ENCODE measurements at regions not wholly inside any gene's neighbourhood (a gene's known extent, or its start where the extent isn't known, plus 50 kb on each side); places are given as distances from the start of the nearest gene placed in this dataset.

DNA sequence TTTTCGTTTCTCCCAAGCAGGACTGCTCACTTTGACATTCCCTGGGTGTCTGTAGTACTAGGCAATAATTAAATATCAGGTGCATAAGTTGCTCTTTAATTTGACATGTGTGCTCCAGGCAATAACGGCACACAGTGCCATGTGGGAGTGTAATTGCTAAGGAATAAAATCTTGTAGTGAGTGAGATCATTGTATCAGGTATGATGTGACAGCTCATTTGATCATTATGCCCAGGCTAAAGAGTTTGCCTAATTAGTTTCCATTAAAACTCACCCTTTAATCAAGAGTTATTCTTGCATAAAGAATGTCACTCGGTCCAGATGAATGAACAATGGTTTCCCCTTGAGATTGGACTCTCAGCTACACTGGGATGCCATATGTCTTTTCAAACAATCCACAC lies 220.0 kb downstream of the INSC start:
- WGBS (ENCODE audit: low lambda C conversion rate), result 9% methylated on average over 3 of the region's 3 CpGs
- no peaks in the 10 kb centered on the region for H3K79me2 ChIP-seq (ENCODE audit: insufficient read depth, low read length)
- TF ChIP-seq POLR2A (IDR thresholded peaks at IDR 0.05; ENCODE audit: insufficient read depth in 1 of 2, low read depth in 2 of 2, low read length in 2 of 2) (no peak), ZSCAN12 (CRISPR knock-in tag; IDR thresholded peaks at IDR 0.05) (no peak), ZNF383 (CRISPR knock-in tag; IDR thresholded peaks at IDR 0.05; ENCODE audit: borderline replicate concordance) (no peak), ZNF782 (CRISPR knock-in tag; IDR thresholded peaks at IDR 0.05; ENCODE audit: borderline replicate concordance) (no peak), HOXA5 (CRISPR knock-in tag; IDR thresholded peaks at IDR 0.05) (no peak), HDAC1 (CRISPR knock-in tag; IDR thresholded peaks at IDR 0.05) (no peak), FOXO1 (CRISPR knock-in tag; IDR thresholded peaks at IDR 0.05) (no peak), BRD4 (CRISPR knock-in tag; IDR thresholded peaks at IDR 0.05) (no peak)
- TF ChIP-seq, protein P1, sequence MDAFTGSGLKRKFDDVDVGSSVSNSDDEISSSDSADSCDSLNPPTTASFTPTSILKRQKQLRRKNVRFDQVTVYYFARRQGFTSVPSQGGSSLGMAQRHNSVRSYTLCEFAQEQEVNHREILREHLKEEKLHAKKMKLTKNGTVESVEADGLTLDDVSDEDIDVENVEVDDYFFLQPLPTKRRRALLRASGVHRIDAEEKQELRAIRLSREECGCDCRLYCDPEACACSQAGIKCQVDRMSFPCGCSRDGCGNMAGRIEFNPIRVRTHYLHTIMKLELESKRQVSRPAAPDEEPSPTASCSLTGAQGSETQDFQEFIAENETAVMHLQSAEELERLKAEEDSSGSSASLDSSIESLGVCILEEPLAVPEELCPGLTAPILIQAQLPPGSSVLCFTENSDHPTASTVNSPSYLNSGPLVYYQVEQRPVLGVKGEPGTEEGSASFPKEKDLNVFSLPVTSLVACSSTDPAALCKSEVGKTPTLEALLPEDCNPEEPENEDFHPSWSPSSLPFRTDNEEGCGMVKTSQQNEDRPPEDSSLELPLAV (CRISPR knock-in tag; conservative IDR thresholded peaks at IDR 0.05; ENCODE audit: low read depth), result no peak
- H3K27ac ChIP-seq (ENCODE audit: extremely low read length, insufficient read depth, low read length), result no peak overlapping the region
- FAIRE-seq (no peak), ATAC-seq (no peak), DNase-seq (ENCODE audit: low spot score) (no peak)
- peaks cover 6% of the 10 kb centered on the region; the same call in 1 of the 2 replicates for H3K9me3 ChIP-seq (ENCODE audit: low read length)
- H3K9ac ChIP-seq (ENCODE audit: insufficient read depth, low read depth, low read length), result no peak overlapping the region
- in situ Hi-C loops (cut with HindIII; ENCODE audit: extremely low pct_ligation_motif_present, low pct_unique_long_range_greater_than_20kb), result no loop called here
- no peaks in the 10 kb centered on the region for H3K27me3 ChIP-seq (ENCODE audit: control insufficient read depth in 1 of 2, insufficient read depth in 2 of 2, low read length in 2 of 2)
- H2AFZ ChIP-seq (ENCODE audit: low read length), result no peak overlapping the region
- H4K20me1 ChIP-seq (ENCODE audit: insufficient read depth, low read length), result no peaks in the 10 kb centered on the region
- POLR2A ChIA-PET, result no interaction called here
- H3K4me3 ChIP-seq (replicated peaks in 1 of 3; ENCODE audit: insufficient read depth in 1 of 3, low read depth in 2 of 3, low read length in 3 of 3), result no peak overlapping the region
- BruUV-seq (replicated peaks), result no TSS peak
- H3K4me2 ChIP-seq (ENCODE audit: low read depth, low read length), result no peak overlapping the region
- CTCF ChIA-PET (ENCODE audit: low intra/inter-chr PET ratio, low total read pairs), result no interaction called here
- intact Hi-C loops (cut with micrococcal nuclease; ENCODE audit: unreplicated experiment), result no loop called here
- H3K4me1 ChIP-seq (ENCODE audit: insufficient read depth, low read length), result no peaks in the 10 kb centered on the region
- no peaks in the 10 kb centered on the region for H3K36me3 ChIP-seq (replicated peaks in 1 of 2; ENCODE audit: control insufficient read depth in 1 of 2, insufficient read depth in 2 of 2, low read length in 2 of 2)

DNA sequence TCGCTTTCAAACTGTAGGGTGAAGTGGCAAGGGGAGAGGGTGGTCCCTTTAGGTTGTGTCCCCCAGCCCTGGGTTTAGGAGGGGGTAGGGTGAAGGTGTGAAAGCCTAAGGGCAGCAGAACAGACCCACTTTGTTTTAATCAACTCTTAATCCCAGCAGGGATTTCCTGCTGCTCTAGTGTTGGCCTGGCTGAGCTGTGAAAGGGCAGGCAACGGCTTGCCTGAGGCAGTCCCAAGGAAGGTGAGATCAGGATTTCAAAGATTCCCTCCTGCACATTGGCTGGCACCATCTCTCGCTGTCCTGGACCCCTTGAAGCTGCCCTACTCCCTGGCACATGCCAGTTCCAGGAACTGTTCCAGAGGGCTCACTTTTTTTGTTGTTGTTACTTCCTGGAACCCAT lies 221.3 kb downstream of the INSC start:
- FAIRE-seq (no peak), ATAC-seq (no peak), DNase-seq (ENCODE audit: low spot score) (no peak)
- in situ Hi-C loops (cut with HindIII; ENCODE audit: extremely low pct_ligation_motif_present, low pct_unique_long_range_greater_than_20kb) (no loop called here), intact Hi-C loops (cut with micrococcal nuclease; ENCODE audit: unreplicated experiment) (no loop called here)
- Histone ChIP-seq H3K27me3 (ENCODE audit: control insufficient read depth in 1 of 2, insufficient read depth in 2 of 2, low read length in 2 of 2) (no peaks in the 10 kb centered on the region), H3K4me2 (ENCODE audit: low read depth, low read length) (no peak overlapping the region), H3K4me1 (ENCODE audit: insufficient read depth, low read length) (no peaks in the 10 kb centered on the region), H2AFZ (ENCODE audit: low read length) (no peak overlapping the region), H3K36me3 (replicated peaks in 1 of 2; ENCODE audit: control insufficient read depth in 1 of 2, insufficient read depth in 2 of 2, low read length in 2 of 2) (no peaks in the 10 kb centered on the region), H4K20me1 (ENCODE audit: insufficient read depth, low read length) (no peaks in the 10 kb centered on the region), H3K27ac (ENCODE audit: extremely low read length, insufficient read depth, low read length) (no peak overlapping the region), H3K4me3 (replicated peaks in 1 of 3; ENCODE audit: insufficient read depth in 1 of 3, low read depth in 2 of 3, low read length in 3 of 3) (no peak overlapping the region), H3K9me3 (ENCODE audit: low read length) (peaks cover 6% of the 10 kb centered on the region; the same call in 1 of the 2 replicates), H3K79me2 (ENCODE audit: insufficient read depth, low read length) (no peaks in the 10 kb centered on the region), H3K9ac (ENCODE audit: insufficient read depth, low read depth, low read length) (no peak overlapping the region)
- 9% methylated on average over 1 of the region's 3 CpGs for WGBS (ENCODE audit: low lambda C conversion rate)
- no TSS peak for BruUV-seq (replicated peaks)
- POLR2A ChIA-PET, result no interaction called here
- CTCF ChIA-PET (ENCODE audit: low intra/inter-chr PET ratio, low total read pairs), result no interaction called here
- TF ChIP-seq, protein P2, sequence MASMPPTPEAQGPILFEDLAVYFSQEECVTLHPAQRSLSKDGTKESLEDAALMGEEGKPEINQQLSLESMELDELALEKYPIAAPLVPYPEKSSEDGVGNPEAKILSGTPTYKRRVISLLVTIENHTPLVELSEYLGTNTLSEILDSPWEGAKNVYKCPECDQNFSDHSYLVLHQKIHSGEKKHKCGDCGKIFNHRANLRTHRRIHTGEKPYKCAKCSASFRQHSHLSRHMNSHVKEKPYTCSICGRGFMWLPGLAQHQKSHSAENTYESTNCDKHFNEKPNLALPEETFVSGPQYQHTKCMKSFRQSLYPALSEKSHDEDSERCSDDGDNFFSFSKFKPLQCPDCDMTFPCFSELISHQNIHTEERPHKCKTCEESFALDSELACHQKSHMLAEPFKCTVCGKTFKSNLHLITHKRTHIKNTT (CRISPR knock-in tag; IDR thresholded peaks at IDR 0.05), result no peak
- TF ChIP-seq ZNF614 (CRISPR knock-in tag; IDR thresholded peaks at IDR 0.05; ENCODE audit: borderline replicate concordance) (no peak), ZNF331 (CRISPR knock-in tag; IDR thresholded peaks at IDR 0.05) (no peak), MXD4 (CRISPR knock-in tag; IDR thresholded peaks at IDR 0.05) (no peak), ZNF563 (CRISPR knock-in tag; IDR thresholded peaks at IDR 0.05) (no peak), ZFAT (CRISPR knock-in tag; conservative IDR thresholded peaks at IDR 0.05) (no peak), IRF2 (CRISPR knock-in tag; IDR thresholded peaks at IDR 0.05) (no peak), KMT2A (CRISPR knock-in tag; IDR thresholded peaks at IDR 0.05) (no peak), FOSL1 (CRISPR knock-in tag; IDR thresholded peaks at IDR 0.05; ENCODE audit: borderline replicate concordance) (no peak), CREM (IDR thresholded peaks at IDR 0.05) (no peak), CREM (CRISPR knock-in tag; IDR thresholded peaks at IDR 0.05) (no peak), ZNF484 (CRISPR knock-in tag; IDR thresholded peaks at IDR 0.05; ENCODE audit: borderline replicate concordance, low read depth) (no peak), MED8 (CRISPR knock-in tag; IDR thresholded peaks at IDR 0.05; ENCODE audit: insufficient replicate concordance) (no peak)
